ENCODE measurements at regions not wholly inside any gene's neighbourhood (a gene's known extent, or its start where the extent isn't known, plus 50 kb on each side); places are given as distances from the start of the nearest gene placed in this dataset.

DNA sequence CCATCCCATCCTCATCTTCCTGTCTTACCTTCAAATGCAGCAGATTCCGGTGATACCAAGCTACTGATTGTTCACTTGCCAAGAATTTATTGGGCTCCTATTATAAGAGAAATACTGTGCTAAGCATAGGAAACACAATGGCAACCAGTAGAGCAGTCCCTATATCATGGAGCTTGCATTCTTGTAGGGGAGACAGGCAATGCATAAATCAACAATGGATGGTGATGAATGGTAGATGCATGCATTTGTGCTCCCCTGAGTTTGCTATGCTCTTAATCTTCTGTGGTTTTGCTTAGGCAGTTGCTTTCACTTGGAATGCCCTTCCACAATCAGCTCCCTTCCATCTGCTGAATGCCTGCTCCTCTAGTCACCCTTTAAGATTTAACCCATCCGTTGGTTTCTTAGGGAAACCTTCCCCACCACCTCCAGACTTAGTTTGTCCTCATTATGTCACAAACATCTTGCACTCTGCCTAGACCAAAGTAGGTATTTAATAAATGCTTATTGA, 200.2 kb upstream of the TOX3 start:
- TF ChIP-seq BHLHE40 (IDR thresholded peaks at IDR 0.05; ENCODE audit: borderline replicate concordance) (no peak), ZNF384 (IDR thresholded peaks at IDR 0.05) (no peak), HDGF (IDR thresholded peaks at IDR 0.05; ENCODE audit: borderline replicate concordance) (no peak), TARDBP (IDR thresholded peaks at IDR 0.05) (no peak), ARNT (IDR thresholded peaks at IDR 0.05) (no peak), SP1 (IDR thresholded peaks at IDR 0.05) (no peak), FOXK2 (IDR thresholded peaks at IDR 0.05) (no peak), SUZ12 (IDR thresholded peaks at IDR 0.05) (no peak), NFRKB (IDR thresholded peaks at IDR 0.05) (no peak), FOXM1 (IDR thresholded peaks at IDR 0.05; ENCODE audit: borderline replicate concordance) (no peak), ELF4 (IDR thresholded peaks at IDR 0.05) (no peak)

All from HEK293T (cell line).